ENCODE measurements at regions not wholly inside any gene's neighbourhood (a gene's known extent, or its start where the extent isn't known, plus 50 kb on each side); places are given as distances from the start of the nearest gene placed in this dataset.

DNA sequence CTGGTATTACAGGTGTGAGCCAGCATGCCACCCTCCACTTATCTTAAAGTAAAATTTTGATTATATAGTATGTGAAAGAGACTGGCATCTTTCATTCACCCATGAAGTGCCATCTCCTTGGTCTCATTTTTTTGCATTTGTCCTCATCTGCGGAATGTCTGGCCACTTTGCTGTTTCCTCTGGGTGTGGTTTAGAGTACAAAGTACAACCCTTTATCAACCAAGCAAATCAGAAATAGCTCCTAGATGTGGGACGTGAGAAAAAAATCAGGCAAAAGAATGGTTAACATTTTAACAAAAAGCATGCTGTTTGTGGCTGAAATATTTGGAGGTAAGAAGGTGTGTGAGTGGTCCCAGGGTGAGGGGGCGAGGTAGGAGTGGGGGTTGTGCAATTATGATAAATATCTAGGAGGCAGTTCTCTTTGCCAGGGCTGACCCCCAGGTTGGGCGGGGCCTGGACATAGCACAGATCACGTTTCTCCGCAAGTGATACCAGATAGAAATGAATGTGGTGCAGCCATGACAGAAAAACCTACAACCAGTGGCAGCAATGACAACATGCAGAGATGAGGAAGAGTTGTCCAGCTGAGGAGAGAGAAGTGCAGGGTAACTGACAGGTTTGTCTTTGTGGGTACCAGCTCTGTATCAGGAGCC is 115.8 kb upstream of the SERTAD2 start:
- no peak for DNase-seq (ENCODE audit: low read depth in 3 of 3)

DNA sequence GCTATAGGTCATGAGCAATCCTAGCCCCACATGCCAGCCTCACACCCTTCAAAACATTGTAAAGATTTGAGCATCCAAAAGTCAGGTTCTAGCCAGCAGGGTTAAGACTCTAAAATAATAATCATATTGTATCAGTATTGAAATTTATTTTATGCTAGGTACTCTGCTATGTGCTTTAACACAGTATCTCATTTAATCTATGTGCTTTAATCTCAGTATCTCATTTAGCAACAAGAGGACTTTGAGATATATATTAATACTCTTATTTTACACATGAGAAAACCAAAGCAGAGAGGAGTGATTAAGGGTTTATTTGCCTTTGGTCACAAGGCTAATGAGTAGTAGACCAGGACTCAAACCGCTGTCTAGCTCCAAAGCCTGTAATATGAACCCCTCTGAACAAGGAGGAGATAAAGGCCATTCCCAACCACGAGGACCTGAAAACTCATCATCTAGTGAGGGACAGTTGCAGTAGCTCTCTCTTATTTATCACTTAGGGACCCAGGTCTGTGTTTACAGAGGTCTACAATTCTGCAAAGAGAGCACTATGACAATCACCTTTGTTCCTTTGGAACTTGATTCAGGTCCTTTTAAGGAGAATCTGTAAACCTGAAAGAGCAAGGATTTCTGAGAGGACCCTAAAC is 116.5 kb upstream of the SERTAD2 start:
- DNase-seq (ENCODE audit: low read depth in 3 of 3): no peak

- DNase-seq (ENCODE audit: low read depth in 3 of 3): no peak
These were observed 117.1 kb upstream of the SERTAD2 start for GRCh38 chr2:64770781-64771334.

DNA sequence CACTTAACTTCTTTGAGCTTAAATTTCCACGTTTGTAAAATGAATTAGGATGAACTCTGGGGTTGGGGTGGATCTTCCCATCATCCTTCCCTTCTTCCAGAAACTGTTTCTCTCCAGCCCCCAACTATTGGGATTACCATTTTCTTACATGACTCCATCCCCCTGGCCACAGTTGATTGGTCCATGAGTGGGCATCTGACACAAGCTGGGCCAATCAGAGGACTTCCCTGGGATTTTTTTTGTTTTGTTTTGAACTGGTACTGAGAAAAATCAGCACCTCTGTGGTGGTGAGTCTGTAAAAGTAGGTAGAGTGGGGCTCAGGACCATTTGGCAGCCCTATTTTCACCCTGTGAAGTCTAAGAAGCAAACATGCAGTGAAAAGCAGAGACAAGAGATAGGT is 118.0 kb upstream of the SERTAD2 start:
- no peak for DNase-seq (ENCODE audit: low read depth in 3 of 3)

GRCh38 chr2:64773461-64774118 is 119.9 kb upstream of the SERTAD2 start:
- no peak for DNase-seq (ENCODE audit: low read depth in 3 of 3)

- DNase-seq (ENCODE audit: low read depth in 3 of 3): no peak
These were observed 124.1 kb upstream of the SERTAD2 start for GRCh38 chr2:64777841-64778240.

- no peak for DNase-seq (ENCODE audit: low read depth in 3 of 3)
These were observed 125.5 kb upstream of the SERTAD2 start for GRCh38 chr2:64779117-64779690.

GRCh38 chr2:64780041-64780440 is 126.3 kb upstream of the SERTAD2 start:
- DNase-seq (ENCODE audit: low read depth in 3 of 3): no peak

- no peak for DNase-seq (ENCODE audit: low read depth in 3 of 3)
These were observed 128.1 kb upstream of the SERTAD2 start for GRCh38 chr2:64781711-64782390.

- DNase-seq (ENCODE audit: low read depth in 3 of 3): no peak
These were observed 130.7 kb upstream of the SERTAD2 start for GRCh38 chr2:64784168-64785061.

DNA sequence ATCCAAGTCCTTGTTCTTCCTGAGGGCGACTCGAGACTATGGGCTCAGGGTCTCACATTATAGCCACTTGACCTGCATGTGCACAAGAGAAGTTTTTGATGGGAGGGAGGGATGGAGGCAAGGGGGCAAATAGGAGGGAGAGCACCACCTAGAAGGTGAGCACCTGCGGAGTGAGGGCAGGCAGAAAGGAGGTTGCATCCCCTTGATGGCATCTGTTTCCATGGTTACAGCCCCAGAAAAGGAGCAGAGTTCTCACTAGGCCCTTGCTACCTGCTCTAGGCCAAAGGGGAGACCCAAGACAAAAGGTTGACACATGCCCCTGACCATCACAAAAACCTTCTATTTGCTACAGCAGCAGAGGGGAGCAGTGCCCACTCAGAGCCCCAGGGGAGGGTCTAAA is 131.5 kb upstream of the SERTAD2 start:
- no peak for DNase-seq (ENCODE audit: low read depth in 3 of 3)

DNA sequence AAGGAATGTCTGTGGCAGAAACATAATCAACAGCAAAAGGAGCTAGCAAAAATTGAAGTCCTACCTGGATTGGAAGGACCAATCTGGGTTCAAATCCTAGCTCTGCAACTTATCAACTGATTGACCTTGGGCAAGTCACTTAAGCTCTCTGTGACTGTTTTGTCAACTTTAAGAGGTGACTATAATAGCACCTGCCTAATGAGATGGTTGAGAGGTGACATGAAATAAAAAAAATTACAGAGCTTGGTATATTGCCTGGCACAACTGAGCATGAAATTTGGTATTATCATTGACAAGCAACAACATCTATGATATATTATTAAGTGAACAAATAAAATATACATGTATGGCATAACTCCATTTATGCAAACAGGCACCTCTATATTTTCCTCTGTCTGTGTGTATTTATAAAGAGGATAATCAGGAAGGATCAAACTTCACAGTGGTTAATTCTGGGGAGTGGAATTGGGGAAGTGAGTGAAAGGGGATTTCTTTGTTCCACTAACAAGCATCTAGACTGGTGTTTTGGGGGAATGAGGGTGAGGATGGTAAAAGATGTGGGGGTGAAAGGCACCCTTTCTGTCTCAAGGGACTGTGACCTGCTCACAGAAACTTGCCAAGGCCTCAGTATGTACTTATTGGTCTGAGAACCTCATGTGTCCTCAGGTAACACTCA is 132.8 kb upstream of the SERTAD2 start:
- no peak for DNase-seq (ENCODE audit: low read depth in 3 of 3)

DNA sequence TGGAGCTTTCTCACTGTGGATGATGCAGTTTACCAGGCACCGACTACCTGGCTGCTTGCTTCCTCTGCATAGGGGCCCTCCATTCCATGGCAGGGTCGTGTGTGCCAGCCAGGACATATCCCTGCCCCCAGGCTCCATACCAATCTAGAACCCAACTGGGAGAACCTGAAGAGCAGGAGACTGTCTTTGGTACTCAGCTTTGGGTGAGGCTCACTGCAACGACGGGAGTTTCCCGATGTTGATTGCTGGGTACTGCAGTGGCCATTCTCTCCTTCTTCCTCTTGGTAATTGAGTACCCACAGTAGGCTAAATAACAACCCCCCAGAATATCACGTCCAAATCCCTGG is 133.3 kb upstream of the SERTAD2 start:
- DNase-seq (ENCODE audit: low read depth in 3 of 3): no peak

DNA sequence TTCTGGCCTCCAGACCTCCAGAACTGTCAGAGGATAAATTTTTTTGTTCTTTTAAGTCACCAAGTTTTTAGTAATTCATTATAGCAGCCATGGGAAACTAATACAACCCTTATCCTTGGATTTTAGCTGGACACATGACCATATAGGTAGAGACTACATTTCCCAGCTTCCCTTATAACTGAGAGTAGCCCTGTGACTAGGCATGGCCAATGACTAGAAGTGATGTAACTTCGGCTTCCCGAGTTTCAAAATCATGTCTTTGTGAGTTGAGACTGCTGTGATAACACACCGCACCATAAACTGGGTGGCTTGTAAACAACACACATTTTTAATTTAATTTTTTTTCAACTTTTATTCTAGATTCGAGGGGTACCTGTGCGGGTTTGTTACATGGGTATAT is 134.0 kb upstream of the SERTAD2 start:
- DNase-seq (ENCODE audit: low read depth in 3 of 3): no peak

- no peak for DNase-seq (ENCODE audit: low read depth in 3 of 3)
These were observed 136.0 kb upstream of the SERTAD2 start for GRCh38 chr2:64789466-64790320.

- no peak for DNase-seq (ENCODE audit: low read depth in 3 of 3)
These were observed 138.6 kb upstream of the SERTAD2 start for GRCh38 chr2:64792300-64792699.

- no peak for DNase-seq (ENCODE audit: low read depth in 3 of 3)
These were observed 139.4 kb upstream of the SERTAD2 start for GRCh38 chr2:64792995-64793639.

DNA sequence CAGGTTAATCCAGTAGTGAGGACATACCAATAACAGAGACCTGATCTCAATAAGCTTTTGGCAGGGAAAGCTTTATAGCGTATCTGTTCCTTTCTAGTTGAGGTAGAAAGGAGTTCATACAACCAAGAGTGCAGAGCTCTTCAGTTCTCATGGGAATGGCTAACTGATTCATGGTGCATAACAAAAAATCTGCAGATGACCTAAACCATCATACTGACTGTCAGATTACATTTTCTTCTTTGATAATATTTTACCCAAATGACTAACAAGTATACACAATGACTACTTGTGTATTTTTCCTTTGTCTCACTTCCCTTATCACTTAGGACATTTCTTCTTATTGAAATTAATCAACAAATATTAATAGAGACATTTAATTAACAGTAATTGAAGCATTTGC is 140.0 kb upstream of the SERTAD2 start:
- no peak for DNase-seq (ENCODE audit: low read depth in 3 of 3)

DNA sequence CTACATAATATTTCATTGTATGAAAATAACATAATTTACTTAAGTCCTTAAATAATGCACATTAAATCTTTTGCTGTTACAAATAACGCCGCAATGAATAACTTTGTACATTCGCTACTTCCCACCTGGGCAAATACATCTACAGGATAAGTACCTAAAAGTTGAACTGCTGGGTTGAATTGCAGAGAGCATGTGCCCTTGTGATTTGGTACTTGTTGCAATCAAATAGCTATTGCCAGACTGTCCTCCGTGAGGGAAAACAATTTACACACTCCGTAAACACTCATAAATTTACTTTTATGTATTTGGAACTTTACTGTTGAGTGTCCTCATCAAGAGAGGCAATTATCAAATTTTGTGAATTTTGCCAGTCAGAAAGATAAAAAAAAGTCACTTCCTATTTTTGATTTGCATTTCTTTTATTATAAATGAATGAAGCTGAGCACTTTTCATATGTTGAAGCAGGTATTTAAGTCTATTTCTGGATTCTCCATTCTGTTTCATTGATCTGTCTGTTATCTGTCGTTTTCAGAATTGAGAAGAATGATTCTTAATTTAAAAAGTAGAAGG is 140.8 kb upstream of the SERTAD2 start:
- no peak for DNase-seq (ENCODE audit: low read depth in 3 of 3)

Data from stimulated activated CD4-positive, alpha-beta T cell treated with anti-CD3 and anti-CD28 coated beads, TNF-alpha, amount 100 ng/mL, for 4 hours (primary cell).